H9 (cell line): ENCODE measurements at regions not wholly inside any gene's neighbourhood (a gene's known extent, or its start where the extent isn't known, plus 50 kb on each side); places are given as distances from the start of the nearest gene placed in this dataset.

ENCODE experiments used
- DNase-seq: peaks from one replicate; pipeline ENCODE4 v3.0.0-alpha.2; 2017
- H2AFZ ChIP-seq: one replicate; pipeline ENCODE4 v1.6.1; 2013; ENCODE audit warnings: mild to moderate bottlenecking, low read length, control low read depth, moderate library complexity
- H2AK5ac ChIP-seq: 2 replicates; pipeline ENCODE4 v1.6.1; 2013; ENCODE audit warnings: low read length, control low read depth, mixed read lengths; ENCODE audit not compliant: insufficient read length
- H2BK120ac ChIP-seq: one replicate; pipeline ENCODE4 v1.6.1; 2013; ENCODE audit warnings: low read depth, mild to moderate bottlenecking, low read length, control low read depth, inconsistent platforms; ENCODE audit not compliant: poor library complexity, severe bottlenecking
- H2BK12ac ChIP-seq: 2 replicates; pipeline ENCODE4 v1.6.1; 2013; ENCODE audit warnings: low read length, control low read depth, mixed read lengths, low read depth; ENCODE audit not compliant: insufficient read length
- H2BK15ac ChIP-seq: 2 replicates; pipeline ENCODE4 v1.6.1; 2013; ENCODE audit warnings: low read depth, low read length, control low read depth
- H2BK20ac ChIP-seq: one replicate; pipeline ENCODE4 v1.6.1; 2013; ENCODE audit warnings: low read depth, mild to moderate bottlenecking, low read length, control low read depth, inconsistent platforms; ENCODE audit not compliant: poor library complexity, severe bottlenecking
- H2BK5ac ChIP-seq: 2 replicates; pipeline ENCODE4 v1.6.1; 2013; ENCODE audit warnings: low read length, control low read depth, mixed read lengths; ENCODE audit not compliant: insufficient read length
- H3K14ac ChIP-seq: 2 replicates; pipeline ENCODE4 v1.6.1; 2013; ENCODE audit warnings: low read length, control low read depth; ENCODE audit not compliant: insufficient read depth
- H3K18ac ChIP-seq: 2 replicates; pipeline ENCODE4 v1.6.1; 2013; ENCODE audit warnings: low read depth, mild to moderate bottlenecking, mixed read lengths, low read length, control low read depth; ENCODE audit not compliant: insufficient read length
- H3K23ac ChIP-seq: 2 replicates; pipeline ENCODE4 v1.6.1; 2013; ENCODE audit warnings: low read length, control low read depth, mixed read lengths, low read depth; ENCODE audit not compliant: insufficient read length
- H3K23me2 ChIP-seq: 2 replicates; pipeline ENCODE4 v1.6.1; 2013; ENCODE audit warnings: low read depth, mild to moderate bottlenecking, mixed read lengths, low read length, control low read depth; ENCODE audit not compliant: insufficient read length, poor library complexity, severe bottlenecking
- H3K27ac ChIP-seq: 2 replicates; pipeline ENCODE4 v1.5.1; 2013; ENCODE audit warnings: low read length, control low read depth, mixed read lengths, low read depth; ENCODE audit not compliant: insufficient read length
- H3K27me3 ChIP-seq: 2 replicates; pipeline ENCODE4 v1.6.1; 2013; ENCODE audit warnings: low read length, control low read depth, inconsistent platforms; ENCODE audit not compliant: insufficient read depth
- H3K4ac ChIP-seq: 2 replicates; pipeline ENCODE4 v1.6.1; 2013; ENCODE audit warnings: low read depth, mild to moderate bottlenecking, control low read depth, inconsistent platforms, low read length, moderate library complexity
- H3K4me1 ChIP-seq: 2 replicates; pipeline ENCODE4 v1.6.1; 2013; ENCODE audit warnings: low read length, control low read depth, inconsistent platforms; ENCODE audit not compliant: insufficient read depth
- H3K4me2 ChIP-seq: 2 replicates; pipeline ENCODE4 v1.6.1; 2013; ENCODE audit warnings: low read length, control low read depth, mixed read lengths; ENCODE audit not compliant: insufficient read length, insufficient read depth
- H3K56ac ChIP-seq: 2 replicates; pipeline ENCODE4 v1.6.1; 2013; ENCODE audit warnings: low read depth, mild to moderate bottlenecking, mixed read lengths, low read length, control low read depth; ENCODE audit not compliant: insufficient read length
- H3K79me1 ChIP-seq: 2 replicates; pipeline ENCODE4 v1.6.1; 2013; ENCODE audit warnings: low read depth, mild to moderate bottlenecking, moderate library complexity, low read length, control low read depth, inconsistent platforms; ENCODE audit not compliant: insufficient read depth, poor library complexity, severe bottlenecking
- H3K79me2 ChIP-seq: 2 replicates; pipeline ENCODE4 v1.6.1; 2013; ENCODE audit warnings: low read length, control low read depth, inconsistent platforms; ENCODE audit not compliant: insufficient read depth
- H3K9ac ChIP-seq: 2 replicates; pipeline ENCODE4 v1.6.1; 2013; ENCODE audit warnings: low read length, control low read depth, mixed read lengths; ENCODE audit not compliant: insufficient read length; ENCODE audit errors: extremely low read depth
- H3K9me3 ChIP-seq: one replicate; pipeline ENCODE4 v1.6.1; 2013; ENCODE audit warnings: low read depth, low read length, inconsistent platforms; ENCODE audit not compliant: control insufficient read depth
- H3T11ph ChIP-seq: one replicate; pipeline ENCODE4 v1.6.1; 2013; ENCODE audit warnings: mild to moderate bottlenecking, low read length, control low read depth, inconsistent platforms
- H4K20me1 ChIP-seq: one replicate; pipeline ENCODE4 v1.6.1; 2013; ENCODE audit not compliant: control insufficient read depth, insufficient read length, insufficient read depth
- H4K5ac ChIP-seq: 2 replicates; pipeline ENCODE4 v1.6.1; 2013; ENCODE audit warnings: low read depth, mild to moderate bottlenecking, mixed read lengths, low read length, control low read depth; ENCODE audit not compliant: insufficient read length
- H4K8ac ChIP-seq: replicated peaks from 2 replicates; pipeline ENCODE4 v1.6.1; 2013; ENCODE audit warnings: low read length, control low read depth, mixed read lengths, low read depth; ENCODE audit not compliant: insufficient read length
- H4K91ac ChIP-seq: 2 replicates; pipeline ENCODE4 v1.6.1; 2013; ENCODE audit warnings: low read depth, mild to moderate bottlenecking, moderate library complexity, mixed read lengths, low read length, control low read depth; ENCODE audit not compliant: insufficient read length
- H3K27ac Mint-ChIP-seq, 3 experiments: 2 replicates in 2 of 3; 3 replicates in 1 of 3; pipeline ENCODE4 v1.8.0; 2020 to 2021; ENCODE audit warnings: mixed read lengths in 3 of 3, mild to moderate bottlenecking in 1 of 3, moderate library complexity in 1 of 3
- H3K27me3 Mint-ChIP-seq: 2 replicates; pipeline ENCODE4 v1.8.0; 2021; ENCODE audit warnings: low read depth, mild to moderate bottlenecking, moderate library complexity, mixed read lengths
- H3K36me3 Mint-ChIP-seq, 3 experiments: 2 replicates in 2 of 3; 3 replicates in 1 of 3; pipeline ENCODE4 v1.8.0; 2020 to 2021; ENCODE audit warnings: low read depth in 3 of 3, mixed read lengths in 3 of 3; ENCODE audit not compliant: insufficient read depth in 1 of 3
- H3K4me1 Mint-ChIP-seq, 2 experiments: 2 replicates each; pipeline ENCODE4 v1.8.0; 2020; ENCODE audit warnings: mixed read lengths in 2 of 2
- H3K4me3 Mint-ChIP-seq, 2 experiments: 2 replicates in 1 of 2; 3 replicates in 1 of 2; pipeline ENCODE4 v1.8.0; 2020 to 2021; ENCODE audit warnings: mild to moderate bottlenecking in 2 of 2, mixed read lengths in 2 of 2, moderate library complexity in 1 of 2
- H3K9me3 Mint-ChIP-seq, 2 experiments: 2 replicates in 1 of 2; 3 replicates in 1 of 2; pipeline ENCODE4 v1.8.0; 2020; ENCODE audit warnings: mild to moderate bottlenecking in 2 of 2, mixed read lengths in 2 of 2, moderate library complexity in 1 of 2
- WGBS: extraction: QIAGEN DNeasy Blood & Tissue Kit; methylation state at CpG from one replicate; pipeline ENCODE4 v1.1.7; 2013; ENCODE audit warnings: missing lambda C conversion rate, low lambda C conversion rate, mixed read lengths; ENCODE audit not compliant: insufficient read length; ENCODE audit errors: extremely low coverage; 5-methylcytosine and 5-hydroxymethylcytosine counted together
- TF ChIP-seq, protein P1 (sequence below): fragments of 200-600 bp; sonication (generic); conservative IDR thresholded peaks from 3 replicates; pipeline ENCODE4 v1.8.0; 2021; ENCODE audit warnings: antibody characterized with exemption, mild to moderate bottlenecking

DNA sequence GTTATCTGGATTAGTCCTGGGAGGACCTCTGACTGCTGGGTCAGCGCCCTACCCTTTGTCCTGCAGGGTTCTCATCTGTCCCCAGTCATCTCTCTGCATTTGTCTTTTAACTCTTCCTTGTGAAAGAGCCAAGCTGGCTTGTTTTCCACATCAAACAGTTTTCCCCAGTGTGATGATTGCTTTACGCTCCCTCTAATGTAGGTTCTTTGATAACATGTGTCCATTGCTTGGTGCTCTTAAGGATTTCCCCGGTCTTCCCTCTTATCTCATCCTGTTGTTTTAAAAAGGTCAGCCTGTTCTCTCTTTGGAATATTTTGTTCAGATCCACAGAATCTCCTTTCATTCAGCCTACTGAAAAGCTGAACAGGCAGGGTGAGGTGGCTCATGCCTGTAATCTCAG lies 792.1 kb upstream of the RAB6C start:
- H3K4me1 ChIP-seq = peaks cover 5% of the 10 kb centered on the region; the same call in 1 of the 2 replicates
- H4K91ac ChIP-seq = no peak overlapping the region
- Mint-ChIP-seq H3K4me1 (peaks cover 41% of the 10 kb centered on the region in 2 experiments), H3K36me3 (peaks cover 0 to 2% (median 0%) of the 10 kb centered on the region in 3 experiments; a peak in 1 of 7 replicates), H3K27ac (no peak overlapping the region), H3K4me3 (no peak overlapping the region), H3K9me3 (no peaks in the 10 kb centered on the region; a peak in 1 of 5 replicates), H3K27me3 (peaks cover 15% of the 10 kb centered on the region)
- H3K4ac ChIP-seq = no peak overlapping the region
- H2AFZ ChIP-seq = no peak overlapping the region
- no peak overlapping the region for H2BK5ac ChIP-seq
- no peak overlapping the region for H2BK15ac ChIP-seq
- no peak for DNase-seq
- no peak overlapping the region for H3K27ac ChIP-seq
- H2AK5ac ChIP-seq = no peak overlapping the region
- no peaks in the 10 kb centered on the region for H3K9me3 ChIP-seq
- no peak overlapping the region for H2BK120ac ChIP-seq
- H3K23me2 ChIP-seq = no peaks in the 10 kb centered on the region
- H2BK12ac ChIP-seq = no peak overlapping the region
- H3K4me2 ChIP-seq = no peak overlapping the region
- no peak overlapping the region for H3K14ac ChIP-seq
- no peak overlapping the region for H3K23ac ChIP-seq
- WGBS = no CpG with 5 or more reads among the region's 3 CpGs
- H3K9ac ChIP-seq = no peak overlapping the region
- no peak overlapping the region for H4K8ac ChIP-seq
- H2BK20ac ChIP-seq = no peak overlapping the region
- H4K5ac ChIP-seq = no peak overlapping the region
- no peak overlapping the region for H3K56ac ChIP-seq
- H3K27me3 ChIP-seq = no peaks in the 10 kb centered on the region
- no peaks in the 10 kb centered on the region for H3K79me2 ChIP-seq
- H3T11ph ChIP-seq = no peak overlapping the region
- no peaks in the 10 kb centered on the region for H3K79me1 ChIP-seq
- TF ChIP-seq, protein P1, sequence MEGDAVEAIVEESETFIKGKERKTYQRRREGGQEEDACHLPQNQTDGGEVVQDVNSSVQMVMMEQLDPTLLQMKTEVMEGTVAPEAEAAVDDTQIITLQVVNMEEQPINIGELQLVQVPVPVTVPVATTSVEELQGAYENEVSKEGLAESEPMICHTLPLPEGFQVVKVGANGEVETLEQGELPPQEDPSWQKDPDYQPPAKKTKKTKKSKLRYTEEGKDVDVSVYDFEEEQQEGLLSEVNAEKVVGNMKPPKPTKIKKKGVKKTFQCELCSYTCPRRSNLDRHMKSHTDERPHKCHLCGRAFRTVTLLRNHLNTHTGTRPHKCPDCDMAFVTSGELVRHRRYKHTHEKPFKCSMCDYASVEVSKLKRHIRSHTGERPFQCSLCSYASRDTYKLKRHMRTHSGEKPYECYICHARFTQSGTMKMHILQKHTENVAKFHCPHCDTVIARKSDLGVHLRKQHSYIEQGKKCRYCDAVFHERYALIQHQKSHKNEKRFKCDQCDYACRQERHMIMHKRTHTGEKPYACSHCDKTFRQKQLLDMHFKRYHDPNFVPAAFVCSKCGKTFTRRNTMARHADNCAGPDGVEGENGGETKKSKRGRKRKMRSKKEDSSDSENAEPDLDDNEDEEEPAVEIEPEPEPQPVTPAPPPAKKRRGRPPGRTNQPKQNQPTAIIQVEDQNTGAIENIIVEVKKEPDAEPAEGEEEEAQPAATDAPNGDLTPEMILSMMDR = no peak
- H4K20me1 ChIP-seq = no peaks in the 10 kb centered on the region
- H3K18ac ChIP-seq = no peak overlapping the region
